ENCODE measurements at regions not wholly inside any gene's neighbourhood (a gene's known extent, or its start where the extent isn't known, plus 50 kb on each side); places are given as distances from the start of the nearest gene placed in this dataset.

- no peak overlapping the region for H3K4me2 ChIP-seq (ENCODE audit: low read length)
- H3K9ac ChIP-seq (ENCODE audit: low read length), result no peak overlapping the region
- no peak overlapping the region for H3K27ac ChIP-seq (ENCODE audit: low read length)
- no peak for TF ChIP-seq CTCF (IDR thresholded peaks at IDR 0.05; ENCODE audit: low read depth, low read length)
- no peak for TF ChIP-seq EZH2phosphoT487 (IDR thresholded peaks at IDR 0.05; ENCODE audit: low read depth)
- no peak overlapping the region for H3K4me3 ChIP-seq (ENCODE audit: low read length)
- no peaks in the 10 kb centered on the region for H3K9me3 ChIP-seq (ENCODE audit: insufficient read depth, low read length)
- no peaks in the 10 kb centered on the region for H3K36me3 ChIP-seq (replicated peaks; ENCODE audit: low read depth, low read length)
- no peaks in the 10 kb centered on the region for H3K79me2 ChIP-seq (ENCODE audit: low read length)
- peaks cover 5% of the 10 kb centered on the region; the same call in 1 of the 2 replicates for H3K27me3 ChIP-seq (ENCODE audit: low read depth, low read length)
- H4K20me1 ChIP-seq (ENCODE audit: insufficient read depth, low read length), result no peaks in the 10 kb centered on the region
- no peak overlapping the region for H2AFZ ChIP-seq (ENCODE audit: low read depth, low read length)
- H3K4me1 ChIP-seq (ENCODE audit: low read length), result no peaks in the 10 kb centered on the region
Measured at GRCh38 chr9:16303506-16303905, 567.0 kb downstream of the BNC2 start.

- TF ChIP-seq CTCF (IDR thresholded peaks at IDR 0.05; ENCODE audit: low read depth, low read length) (no peak), EZH2phosphoT487 (IDR thresholded peaks at IDR 0.05; ENCODE audit: low read depth) (no peak)
- no peaks in the 10 kb centered on the region for H4K20me1 ChIP-seq (ENCODE audit: insufficient read depth, low read length)
- H3K4me3 ChIP-seq (ENCODE audit: low read length), result no peak overlapping the region
- no peak overlapping the region for H3K27ac ChIP-seq (ENCODE audit: low read length)
- no peak overlapping the region for H3K4me2 ChIP-seq (ENCODE audit: low read length)
- no peaks in the 10 kb centered on the region for H3K79me2 ChIP-seq (ENCODE audit: low read length)
- no peak overlapping the region for H2AFZ ChIP-seq (ENCODE audit: low read depth, low read length)
- H3K9me3 ChIP-seq (ENCODE audit: insufficient read depth, low read length), result no peaks in the 10 kb centered on the region
- no peaks in the 10 kb centered on the region for H3K36me3 ChIP-seq (replicated peaks; ENCODE audit: low read depth, low read length)
- peaks cover 5% of the 10 kb centered on the region; the same call in 1 of the 2 replicates for H3K27me3 ChIP-seq (ENCODE audit: low read depth, low read length)
- H3K9ac ChIP-seq (ENCODE audit: low read length), result no peak overlapping the region
- no peaks in the 10 kb centered on the region for H3K4me1 ChIP-seq (ENCODE audit: low read length)
Measured at GRCh38 chr9:16304301-16304700, 566.2 kb downstream of the BNC2 start.

GRCh38 chr9:16306586-16306985 is 563.9 kb downstream of the BNC2 start:
- TF ChIP-seq CTCF (IDR thresholded peaks at IDR 0.05; ENCODE audit: low read depth, low read length) (no peak), EZH2phosphoT487 (IDR thresholded peaks at IDR 0.05; ENCODE audit: low read depth) (no peak)
- Histone ChIP-seq H3K27ac (ENCODE audit: low read length) (no peak overlapping the region), H4K20me1 (ENCODE audit: insufficient read depth, low read length) (no peaks in the 10 kb centered on the region), H3K9me3 (ENCODE audit: insufficient read depth, low read length) (no peaks in the 10 kb centered on the region), H3K4me2 (ENCODE audit: low read length) (no peak overlapping the region), H2AFZ (ENCODE audit: low read depth, low read length) (no peak overlapping the region), H3K79me2 (ENCODE audit: low read length) (no peaks in the 10 kb centered on the region), H3K4me1 (ENCODE audit: low read length) (no peaks in the 10 kb centered on the region), H3K27me3 (ENCODE audit: low read depth, low read length) (peaks cover 5% of the 10 kb centered on the region; the same call in 1 of the 2 replicates), H3K9ac (ENCODE audit: low read length) (no peak overlapping the region), H3K4me3 (ENCODE audit: low read length) (no peak overlapping the region), H3K36me3 (replicated peaks; ENCODE audit: low read depth, low read length) (no peaks in the 10 kb centered on the region)

GRCh38 chr9:16307626-16308195 is 562.8 kb downstream of the BNC2 start:
- no peaks in the 10 kb centered on the region for H4K20me1 ChIP-seq (ENCODE audit: insufficient read depth, low read length)
- no peak overlapping the region for H3K4me2 ChIP-seq (ENCODE audit: low read length)
- TF ChIP-seq EZH2phosphoT487 (IDR thresholded peaks at IDR 0.05; ENCODE audit: low read depth) (no peak), CTCF (IDR thresholded peaks at IDR 0.05; ENCODE audit: low read depth, low read length) (no peak)
- no peaks in the 10 kb centered on the region for H3K4me1 ChIP-seq (ENCODE audit: low read length)
- H3K27ac ChIP-seq (ENCODE audit: low read length), result no peak overlapping the region
- no peaks in the 10 kb centered on the region for H3K9me3 ChIP-seq (ENCODE audit: insufficient read depth, low read length)
- H2AFZ ChIP-seq (ENCODE audit: low read depth, low read length), result no peak overlapping the region
- no peaks in the 10 kb centered on the region for H3K36me3 ChIP-seq (replicated peaks; ENCODE audit: low read depth, low read length)
- H3K27me3 ChIP-seq (ENCODE audit: low read depth, low read length), result peaks cover 5% of the 10 kb centered on the region; the same call in 1 of the 2 replicates
- no peaks in the 10 kb centered on the region for H3K79me2 ChIP-seq (ENCODE audit: low read length)
- H3K9ac ChIP-seq (ENCODE audit: low read length), result no peak overlapping the region
- H3K4me3 ChIP-seq (ENCODE audit: low read length), result no peak overlapping the region

Data from OCI-LY3 (cell line).